Tibial nerve (tissue), 4 donors: ENCODE measurements at regions not wholly inside any gene's neighbourhood (a gene's known extent, or its start where the extent isn't known, plus 50 kb on each side); places are given as distances from the start of the nearest gene placed in this dataset.

ENCODE experiments used
- DNase-seq, 2 donors: peaks; one replicate each; pipeline ENCODE4 v3.0.0-alpha.2; 2019; ENCODE audit warnings: low spot score in 2 of 2
- H3K27ac ChIP-seq, 4 donors: fragments of 200-600 bp; sonication (generic) in 3 of 4; one replicate each; pipeline ENCODE4 v1.5.1; 2017 to 2019; ENCODE audit warnings: mild to moderate bottlenecking in 1 of 4
- H3K27me3 ChIP-seq, 2 donors: fragments of 200-600 bp; sonication (generic) in 1 of 2; one replicate each; pipeline versions ENCODE4 v1.5.1 to v1.6.0; 2017 to 2019
- H3K36me3 ChIP-seq, 3 donors: fragments of 200-600 bp; sonication (generic); one replicate each; pipeline ENCODE4 v1.5.1; 2018 to 2019
- H3K4me1 ChIP-seq, 4 donors: fragments of 200-600 bp; sonication (generic) in 3 of 4; one replicate each; pipeline ENCODE4 v1.5.1; 2017 to 2019
- H3K4me3 ChIP-seq, 4 donors: fragments of 200-600 bp; sonication (generic) in 3 of 4; one replicate each; pipeline ENCODE4 v1.5.1; 2017 to 2019; ENCODE audit warnings: mild to moderate bottlenecking in 1 of 4, moderate library complexity in 1 of 4
- H3K9me3 ChIP-seq, 4 donors: fragments of 200-600 bp; sonication (generic) in 3 of 4; one replicate each; pipeline ENCODE4 v1.5.1; 2017 to 2019
- CTCF ChIP-seq, 5 experiments: fragments of 200-600 bp in 3 of 5; fragments of 450-650 bp in 2 of 5; sonication (generic) in 3 of 5; IDR thresholded peaks; one replicate each; pipeline ENCODE4 v1.5.1; 2016 to 2019; ENCODE audit warnings: antibody characterized with exemption in 5 of 5, mild to moderate bottlenecking in 3 of 5, moderate library complexity in 2 of 5
- EP300 ChIP-seq, 2 donors: sonication (generic); formaldehyde crosslinking; IDR thresholded peaks; one replicate each; pipeline ENCODE4 v1.6.1; 2017; ENCODE audit warnings: antibody characterized with exemption in 2 of 2, mild to moderate bottlenecking in 1 of 2
- POLR2A ChIP-seq, 2 donors: fragments of 450-650 bp; IDR thresholded peaks; one replicate each; pipeline ENCODE4 v1.6.1; 2017; ENCODE audit warnings: antibody characterized with exemption in 2 of 2, mild to moderate bottlenecking in 2 of 2, moderate library complexity in 2 of 2
- WGBS, 2 donors: methylation state at CpG; one replicate each; pipeline ENCODE4 v1.1.5; 2018; 5-methylcytosine and 5-hydroxymethylcytosine counted together

GRCh38 chr2:103338819-103339218, 577.0 kb downstream of the TMEM182 start:
- Histone ChIP-seq H3K27ac (no peak overlapping the region), H3K4me3 (no peak overlapping the region), H3K36me3 (no peaks in the 10 kb centered on the region), H3K9me3 (peaks cover 0 to 3% (median 0%) of the 10 kb centered on the region in 4 donors), H3K4me1 (no peaks in the 10 kb centered on the region), H3K27me3 (no peaks in the 10 kb centered on the region)
- no peak for DNase-seq
- TF ChIP-seq CTCF (IDR thresholded peaks at IDR 0.05) (no peak), EP300 (IDR thresholded peaks at IDR 0.05) (no peak), POLR2A (IDR thresholded peaks at IDR 0.05) (no peak)
- 81 to 90% methylated on average over 1 of the region's 1 CpG for WGBS, 2 donors

DNA sequence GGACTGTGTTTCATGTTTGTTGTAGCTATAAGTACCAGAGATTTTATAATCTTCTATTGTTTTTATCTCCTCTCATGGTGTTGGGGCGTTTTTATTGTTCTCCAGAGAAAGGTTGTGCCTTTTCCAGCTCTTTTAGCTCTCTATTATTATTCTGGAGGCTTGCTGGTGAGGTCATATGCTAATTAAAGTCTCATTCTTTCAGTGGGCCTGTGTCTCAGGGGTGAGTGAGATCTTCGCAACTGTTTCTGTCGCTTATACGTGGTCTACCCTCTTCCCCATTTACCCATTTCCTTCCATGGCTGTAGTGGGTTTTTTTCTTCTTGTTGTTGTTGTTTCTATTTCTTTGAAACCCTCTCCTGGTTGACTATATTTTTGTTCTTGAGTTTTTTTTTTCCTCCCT, 584.9 kb downstream of the TMEM182 start:
- WGBS, 2 donors = 53 to 60% methylated on average over 4 of the region's 4 CpGs
- H3K27ac ChIP-seq = no peak overlapping the region
- H3K4me3 ChIP-seq = no peak overlapping the region
- H3K9me3 ChIP-seq = peaks cover 0 to 3% (median 0%) of the 10 kb centered on the region in 4 donors
- TF ChIP-seq CTCF (IDR thresholded peaks at IDR 0.05) = no peak
- no peak for TF ChIP-seq EP300 (IDR thresholded peaks at IDR 0.05)
- no peak for TF ChIP-seq POLR2A (IDR thresholded peaks at IDR 0.05)
- DNase-seq = no peak
- H3K4me1 ChIP-seq = no peaks in the 10 kb centered on the region
- H3K27me3 ChIP-seq = no peaks in the 10 kb centered on the region
- H3K36me3 ChIP-seq = no peaks in the 10 kb centered on the region

DNA sequence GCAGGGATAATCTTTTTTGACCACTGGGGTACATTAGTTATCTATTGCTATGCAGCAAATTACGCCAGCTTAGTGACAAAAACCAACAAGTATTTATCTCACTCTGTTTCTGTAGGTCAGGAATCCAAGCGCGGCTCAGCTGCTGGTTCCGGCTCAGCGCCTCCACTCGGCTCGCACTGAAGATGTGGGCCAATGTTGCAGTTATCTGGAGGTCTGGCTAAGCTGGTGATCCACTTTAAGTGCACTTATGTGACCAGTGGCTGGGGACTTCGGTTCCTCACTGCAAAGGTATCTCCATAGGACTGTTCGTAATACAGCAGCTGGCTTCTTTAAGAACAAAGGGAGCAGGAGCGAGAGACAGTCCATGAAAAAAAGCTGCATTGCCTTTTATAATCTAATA, 591.9 kb downstream of the TMEM182 start:
- Histone ChIP-seq H3K27me3 (no peaks in the 10 kb centered on the region), H3K36me3 (no peaks in the 10 kb centered on the region), H3K4me1 (no peaks in the 10 kb centered on the region), H3K9me3 (no peaks in the 10 kb centered on the region), H3K27ac (no peak overlapping the region), H3K4me3 (no peak overlapping the region)
- no peak for TF ChIP-seq CTCF (IDR thresholded peaks at IDR 0.05)
- TF ChIP-seq POLR2A (IDR thresholded peaks at IDR 0.05) = no peak
- no peak for TF ChIP-seq EP300 (IDR thresholded peaks at IDR 0.05)
- no peak for DNase-seq
- 78 to 84% methylated on average over 10 of the region's 10 CpGs for WGBS, 2 donors

- no peak for DNase-seq
- Histone ChIP-seq H3K9me3 (peaks cover 0 to 2% (median 0%) of the 10 kb centered on the region in 4 donors), H3K4me1 (no peaks in the 10 kb centered on the region), H3K4me3 (no peak overlapping the region), H3K27ac (no peak overlapping the region), H3K27me3 (no peaks in the 10 kb centered on the region), H3K36me3 (no peaks in the 10 kb centered on the region)
- 40 to 50% methylated on average over 1 of the region's 1 CpG for WGBS, 2 donors
- TF ChIP-seq POLR2A (IDR thresholded peaks at IDR 0.05) (no peak), CTCF (IDR thresholded peaks at IDR 0.05) (no peak), EP300 (IDR thresholded peaks at IDR 0.05) (no peak)
Observed at GRCh38 chr2:103355287-103355686, 593.5 kb downstream of the TMEM182 start.

DNA sequence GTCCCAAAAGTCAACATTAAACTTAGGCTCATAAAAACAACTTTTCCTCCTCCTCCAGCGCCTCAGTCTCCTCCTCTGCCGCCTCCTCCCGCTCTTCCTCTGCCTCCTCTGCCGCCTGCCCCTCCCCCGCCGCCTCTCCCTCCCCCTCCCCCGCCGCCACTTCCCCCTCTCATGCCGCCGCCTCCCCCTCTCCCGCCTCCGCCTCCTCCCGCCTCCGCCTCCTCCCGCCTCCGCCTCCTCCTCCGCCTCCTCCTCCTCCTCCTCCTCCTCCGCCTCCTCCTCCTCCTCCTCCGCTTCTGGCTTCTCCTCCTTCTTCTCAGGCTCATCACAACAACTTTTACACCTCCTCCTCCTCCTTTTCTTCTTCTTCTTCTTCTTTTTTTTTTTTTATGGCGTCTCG, 599.9 kb downstream of the TMEM182 start:
- no peak for DNase-seq
- no peak overlapping the region for H3K27ac ChIP-seq
- H3K4me1 ChIP-seq = no peaks in the 10 kb centered on the region
- no peak overlapping the region for H3K4me3 ChIP-seq
- WGBS, 2 donors = 95 to 96% methylated on average over 21 of the region's 21 CpGs
- TF ChIP-seq CTCF (IDR thresholded peaks at IDR 0.05) (no peak), POLR2A (IDR thresholded peaks at IDR 0.05) (no peak), EP300 (IDR thresholded peaks at IDR 0.05) (no peak)
- H3K9me3 ChIP-seq = peaks cover 0 to 5% (median 0%) of the 10 kb centered on the region in 4 donors
- no peaks in the 10 kb centered on the region for H3K27me3 ChIP-seq
- no peaks in the 10 kb centered on the region for H3K36me3 ChIP-seq
